Ascending aorta (tissue), 2 donors: ENCODE measurements at regions not wholly inside any gene's neighbourhood (a gene's known extent, or its start where the extent isn't known, plus 50 kb on each side); places are given as distances from the start of the nearest gene placed in this dataset.

Source experiments
- DNase-seq, 2 donors: peaks; one replicate each; pipeline ENCODE4 v3.0.0-alpha.2; 2019; ENCODE audit warnings: low spot score in 2 of 2
- H3K27ac ChIP-seq, 2 donors: fragments of 200-600 bp; sonication (generic); one replicate each; pipeline ENCODE4 v1.5.1; 2016 to 2017; ENCODE audit warnings: mild to moderate bottlenecking in 1 of 2
- H3K27me3 ChIP-seq: fragments of 200-600 bp; sonication (generic); one replicate; pipeline ENCODE4 v1.5.1; 2017
- H3K36me3 ChIP-seq, 2 donors: fragments of 200-600 bp; sonication (generic); one replicate each; pipeline ENCODE4 v1.5.1; 2016
- H3K4me1 ChIP-seq, 2 donors: fragments of 200-600 bp; sonication (generic); one replicate each; pipeline ENCODE4 v1.5.1; 2016 to 2017; ENCODE audit warnings: mild to moderate bottlenecking in 1 of 2
- H3K4me3 ChIP-seq, 2 donors: fragments of 200-600 bp; sonication (generic); one replicate each; pipeline ENCODE4 v1.5.1; 2016 to 2017; ENCODE audit warnings: mild to moderate bottlenecking in 1 of 2
- H3K9me3 ChIP-seq, 2 donors: fragments of 200-600 bp; sonication (generic); one replicate each; pipeline ENCODE4 v1.5.1; 2016
- CTCF ChIP-seq, 3 experiments: fragments of 200-600 bp in 2 of 3; fragments of 450-650 bp in 1 of 3; sonication (generic) in 2 of 3; IDR thresholded peaks; one replicate each; pipeline ENCODE4 v1.5.1; 2016 to 2019; ENCODE audit warnings: antibody characterized with exemption in 3 of 3, mild to moderate bottlenecking in 1 of 3, moderate library complexity in 1 of 3
- intact Hi-C: fragments of 100-400 bp; cut with DNase I; formaldehyde crosslinking; loops from one replicate; pipeline ENCODE4 v1.15.1; 2023

GRCh38 chr6:53715434-53715833 is 49.9 kb upstream of the KLHL31 start:
- TF ChIP-seq CTCF (IDR thresholded peaks at IDR 0.05), result no peak
- intact Hi-C loops, result no loop called here
- DNase-seq, result no peak
- H3K27ac ChIP-seq, result no peak overlapping the region
- H3K27me3 ChIP-seq, result no peaks in the 10 kb centered on the region
- no peaks in the 10 kb centered on the region for H3K4me1 ChIP-seq
- no peaks in the 10 kb centered on the region for H3K36me3 ChIP-seq
- H3K4me3 ChIP-seq, result no peak overlapping the region
- no peaks in the 10 kb centered on the region for H3K9me3 ChIP-seq
